ENCODE measurements at regions not wholly inside any gene's neighbourhood (a gene's known extent, or its start where the extent isn't known, plus 50 kb on each side); places are given as distances from the start of the nearest gene placed in this dataset.
A peak's percentile ranks its signal among the peaks of the same experiment; 100 is the strongest.

- Mint-ChIP-seq H3K4me1 (peaks cover 43% of the 10 kb centered on the region), H3K9me3 (no peaks in the 10 kb centered on the region), H3K27ac (ENCODE audit: unreplicated experiment) (peak overlapping the region; percentile 85), H3K36me3 (ENCODE audit: low read depth) (no peaks in the 10 kb centered on the region), H3K27me3 (ENCODE audit: low read depth) (no peaks in the 10 kb centered on the region), H3K4me3 (peak overlapping the region; percentile 13)
- peak; percentile 68 for DNase-seq (ENCODE audit: low read depth, low spot score)
- peak; percentile 96 for TF ChIP-seq CTCF (conservative IDR thresholded peaks at IDR 0.05)
Measured at GRCh38 chr1:43073490-43074230, 98.4 kb downstream of the EBNA1BP2 start.

- Mint-ChIP-seq H3K4me3 (no peak overlapping the region), H3K4me1 (peaks cover 48% of the 10 kb centered on the region), H3K27ac (ENCODE audit: unreplicated experiment) (peak overlapping the region; percentile 35), H3K9me3 (no peaks in the 10 kb centered on the region), H3K36me3 (ENCODE audit: low read depth) (no peaks in the 10 kb centered on the region), H3K27me3 (ENCODE audit: low read depth) (no peaks in the 10 kb centered on the region)
- TF ChIP-seq CTCF (conservative IDR thresholded peaks at IDR 0.05): no peak
- DNase-seq (ENCODE audit: low read depth, low spot score): no peak
Measured at GRCh38 chr1:43072314-43072713, 99.8 kb downstream of the EBNA1BP2 start.

- no peak for TF ChIP-seq CTCF (conservative IDR thresholded peaks at IDR 0.05)
- no peaks in the 10 kb centered on the region for H3K9me3 Mint-ChIP-seq
- DNase-seq (ENCODE audit: low read depth, low spot score): no peak
- no peak overlapping the region for H3K4me3 Mint-ChIP-seq
- no peaks in the 10 kb centered on the region for H3K36me3 Mint-ChIP-seq (ENCODE audit: low read depth)
- H3K4me1 Mint-ChIP-seq: peaks cover 48% of the 10 kb centered on the region
- H3K27ac Mint-ChIP-seq (ENCODE audit: unreplicated experiment): peak overlapping the region; percentile 88
- H3K27me3 Mint-ChIP-seq (ENCODE audit: low read depth): no peaks in the 10 kb centered on the region
Measured at GRCh38 chr1:43071241-43071640, 100.8 kb downstream of the EBNA1BP2 start.

GRCh38 chr1:43069461-43070050, 102.5 kb downstream of the EBNA1BP2 start:
- peaks cover 55% of the 10 kb centered on the region for H3K4me1 Mint-ChIP-seq
- no peaks in the 10 kb centered on the region for H3K27me3 Mint-ChIP-seq (ENCODE audit: low read depth)
- DNase-seq (ENCODE audit: low read depth, low spot score): no peak
- no peaks in the 10 kb centered on the region for H3K36me3 Mint-ChIP-seq (ENCODE audit: low read depth)
- H3K4me3 Mint-ChIP-seq: no peak overlapping the region
- no peak for TF ChIP-seq CTCF (conservative IDR thresholded peaks at IDR 0.05)
- H3K9me3 Mint-ChIP-seq: no peaks in the 10 kb centered on the region
- H3K27ac Mint-ChIP-seq (ENCODE audit: unreplicated experiment): peak overlapping the region; percentile 91

GRCh38 chr1:43068911-43069310, 103.2 kb downstream of the EBNA1BP2 start:
- no peak overlapping the region for H3K4me3 Mint-ChIP-seq

More at GRCh38 chr1:43068911-43069310, 103.2 kb downstream of the EBNA1BP2 start:
- no peak for TF ChIP-seq CTCF (conservative IDR thresholded peaks at IDR 0.05)
- H3K27ac Mint-ChIP-seq (ENCODE audit: unreplicated experiment): no peak overlapping the region
- H3K27me3 Mint-ChIP-seq (ENCODE audit: low read depth): no peaks in the 10 kb centered on the region
- H3K36me3 Mint-ChIP-seq (ENCODE audit: low read depth): no peaks in the 10 kb centered on the region
- no peaks in the 10 kb centered on the region for H3K9me3 Mint-ChIP-seq
- no peak for DNase-seq (ENCODE audit: low read depth, low spot score)
- H3K4me1 Mint-ChIP-seq: peaks cover 57% of the 10 kb centered on the region
